AG08396 (cell line): ENCODE measurements at regions not wholly inside any gene's neighbourhood (a gene's known extent, or its start where the extent isn't known, plus 50 kb on each side); places are given as distances from the start of the nearest gene placed in this dataset.

ENCODE experiments used
- DNase-seq: peaks from one replicate; pipeline ENCODE4 v3.0.0; 2012; ENCODE audit warnings: low spot score, mixed read lengths

DNA sequence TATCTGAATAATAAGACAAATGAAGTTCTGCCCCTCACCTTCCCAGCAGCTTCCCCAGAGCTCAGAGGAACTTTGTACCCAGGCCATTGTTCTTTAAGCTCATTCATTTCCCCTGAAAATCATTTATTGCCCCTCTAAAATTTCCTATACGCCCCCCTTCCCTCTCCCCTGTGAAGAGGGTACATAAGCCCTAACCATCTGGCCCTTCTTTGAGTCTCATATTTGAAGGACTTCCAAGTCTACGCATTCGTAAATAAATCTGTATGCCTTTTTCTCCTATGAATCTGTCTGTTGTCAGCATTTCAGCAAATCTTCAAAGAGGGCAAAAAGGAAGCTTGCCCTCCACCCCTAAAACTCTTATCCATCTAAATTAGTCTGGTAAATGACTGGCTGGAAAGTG, 73.1 kb upstream of the DST start:
- DNase-seq: no peak

DNA sequence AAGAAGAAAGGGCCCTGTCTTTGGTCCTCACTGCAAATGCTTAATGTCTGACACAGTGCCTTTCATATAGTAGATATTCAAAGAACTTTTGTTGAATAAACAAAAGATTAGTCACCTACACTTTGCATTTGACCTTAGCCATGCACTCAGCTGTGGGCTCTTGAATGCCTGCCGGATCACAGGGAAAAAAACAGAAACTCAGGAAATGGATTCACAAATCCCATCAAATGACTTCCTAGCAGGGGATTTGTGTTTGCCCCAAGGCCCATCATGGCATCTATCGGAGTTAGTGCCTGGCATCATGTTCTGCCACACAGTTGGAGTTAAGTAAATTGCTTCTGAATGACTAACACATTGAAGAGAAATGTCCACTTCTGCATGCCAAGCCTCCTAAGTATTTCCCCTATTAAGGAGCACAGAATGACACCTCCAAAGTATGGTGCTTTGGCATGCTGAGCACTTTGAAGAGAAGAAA, 72.3 kb upstream of the DST start:
- DNase-seq: peak; percentile 73

GRCh38 chr6:56714273-56714672, 71.6 kb upstream of the DST start:
- DNase-seq: no peak

GRCh38 chr6:56713254-56713672, 70.6 kb upstream of the DST start:
- peak; percentile 71 for DNase-seq

DNA sequence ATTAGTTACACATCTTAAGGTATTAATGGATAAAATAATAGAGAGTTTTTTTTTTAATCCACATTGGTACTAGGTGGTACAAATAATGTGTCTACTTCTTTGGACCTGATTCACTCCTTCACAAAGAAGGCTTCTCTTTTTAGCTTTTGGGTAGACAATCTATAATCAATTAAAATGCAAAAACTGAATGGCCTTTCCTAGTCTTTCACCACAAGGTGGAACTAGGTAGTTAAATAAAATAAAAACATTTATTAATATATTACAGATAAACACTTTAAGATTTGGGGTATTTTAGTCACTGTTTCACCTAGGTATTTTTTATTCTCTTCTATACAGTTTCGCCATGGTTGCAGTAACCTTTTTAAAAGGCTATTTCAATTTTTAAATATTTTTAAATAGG, 68.3 kb upstream of the DST start:
- DNase-seq: no peak

- no peak for DNase-seq
These were observed 67.0 kb upstream of the DST start for GRCh38 chr6:56709650-56710049.

DNA sequence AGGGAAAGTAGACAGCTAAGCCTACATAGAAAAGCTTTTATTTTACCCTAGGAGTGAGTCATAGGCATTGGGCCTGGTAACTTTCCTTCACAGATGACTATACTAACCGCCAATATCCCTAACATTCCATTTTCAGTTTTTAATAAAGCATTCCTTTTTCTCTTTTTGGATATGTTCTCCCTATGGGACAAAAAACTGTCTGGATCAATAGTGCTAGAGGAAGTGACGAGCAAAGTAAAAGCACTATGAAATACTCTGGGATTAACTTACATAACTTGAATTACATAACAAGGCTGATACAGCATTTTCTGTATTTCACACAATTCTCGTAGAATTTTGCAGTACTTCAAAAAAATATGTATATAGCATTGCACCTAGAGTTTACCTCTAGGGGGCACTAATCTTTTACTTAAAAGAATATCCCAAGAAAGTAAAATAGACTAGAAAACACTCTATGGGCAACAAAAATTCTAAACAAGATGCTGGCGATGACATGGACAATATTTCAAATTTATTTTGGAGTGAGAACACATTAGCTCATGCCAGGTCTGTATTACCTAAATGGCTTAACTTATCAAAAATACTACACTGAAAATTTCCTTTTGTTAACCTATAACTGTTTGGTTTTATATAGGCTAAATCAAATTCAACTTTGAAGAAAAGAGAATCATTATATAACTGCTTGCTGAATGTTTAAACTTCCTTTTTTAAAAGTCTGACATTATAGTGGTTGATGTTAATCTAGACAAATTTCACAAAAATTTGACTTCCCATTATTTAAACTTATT, 66.3 kb upstream of the DST start:
- DNase-seq: peak; percentile 27

DNA sequence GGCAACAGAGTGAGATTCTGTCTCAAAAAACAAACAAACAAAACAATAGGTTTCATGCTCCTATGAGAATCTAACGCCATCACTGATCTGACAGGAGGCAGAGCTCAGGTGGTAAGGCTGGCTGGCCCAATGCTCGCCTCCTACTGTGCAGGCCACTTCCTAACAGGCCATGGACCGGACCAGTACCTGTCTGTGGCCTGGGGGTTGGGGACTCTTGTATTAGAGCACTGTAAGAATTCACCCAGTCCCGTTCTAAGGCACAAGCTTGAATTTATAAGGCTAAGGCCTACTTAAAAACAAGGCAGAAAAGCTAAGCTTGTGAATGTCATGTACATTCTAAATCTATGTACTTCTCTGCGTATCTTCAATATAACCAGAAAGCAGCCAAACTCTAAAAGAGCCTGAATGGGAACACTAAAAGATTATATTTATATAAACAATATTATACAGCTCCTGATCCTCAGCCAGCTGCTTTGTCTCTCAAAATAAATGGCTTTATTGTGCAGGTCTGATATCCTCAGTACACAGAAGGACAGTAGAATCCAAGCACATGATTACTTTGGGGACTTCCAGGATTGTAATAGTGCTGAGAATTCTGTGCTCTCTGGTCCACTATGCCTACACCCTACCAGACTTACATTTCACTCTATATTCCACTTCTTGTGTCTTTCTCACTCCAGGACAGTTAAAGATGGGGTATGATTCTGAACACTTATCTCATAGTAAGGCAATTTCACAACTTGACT, 64.5 kb upstream of the DST start:
- no peak for DNase-seq

- DNase-seq: no peak
These were observed 56.5 kb upstream of the DST start for GRCh38 chr6:56699066-56699654.

DNA sequence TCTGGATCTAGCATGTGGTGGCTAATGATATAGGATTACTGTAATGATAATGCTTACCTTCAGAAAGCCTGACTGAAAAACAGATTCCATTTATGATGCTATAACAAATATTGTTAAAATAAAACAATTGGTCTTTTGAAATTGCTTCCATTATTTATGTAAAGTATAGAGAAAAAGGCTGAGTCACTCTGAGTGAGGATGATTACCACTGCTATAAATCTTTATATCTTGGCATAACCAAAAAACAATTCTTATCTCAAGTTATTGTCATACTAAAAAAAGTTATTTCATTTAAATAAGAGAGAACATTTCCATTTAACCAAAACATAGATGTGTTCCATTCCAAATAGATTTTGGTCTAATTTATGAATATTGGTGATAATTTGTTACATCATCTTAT, 53.0 kb upstream of the DST start:
- DNase-seq: no peak

DNA sequence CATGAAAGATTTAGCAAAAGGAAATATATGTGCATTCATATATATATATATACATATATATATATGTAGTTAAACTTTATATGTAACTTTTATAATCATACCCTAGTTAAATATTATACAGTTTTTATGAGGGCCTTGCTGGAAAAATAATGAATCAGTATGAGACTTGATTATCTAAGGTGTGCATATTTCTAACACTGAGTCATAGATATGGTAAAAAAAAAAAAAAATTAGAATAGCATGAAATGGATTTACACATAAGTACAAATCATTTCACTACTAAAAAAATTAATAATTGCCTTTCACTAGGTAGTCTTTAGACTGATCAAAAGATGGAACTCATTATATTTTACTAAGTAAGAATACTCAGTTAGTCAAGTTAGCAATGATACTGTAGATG, 51.3 kb upstream of the DST start:
- DNase-seq: no peak

GRCh38 chr6:56693246-56693607, 50.5 kb upstream of the DST start:
- DNase-seq: no peak

GRCh38 chr6:56692523-56693245, 50.0 kb upstream of the DST start:
- DNase-seq: no peak
